Stimulated activated CD8-positive, alpha-beta memory T cell treated with anti-CD3 and anti-CD28 coated beads, Interleukin-2, amount 100 ng/mL, for 48 hours (primary cell): ENCODE measurements at regions not wholly inside any gene's neighbourhood (a gene's known extent, or its start where the extent isn't known, plus 50 kb on each side); places are given as distances from the start of the nearest gene placed in this dataset.

Experiments
- DNase-seq, 2 donors: peaks; one replicate each; pipeline ENCODE4 v3.0.0-alpha.2; 2020; ENCODE audit warnings: low read depth in 2 of 2

DNA sequence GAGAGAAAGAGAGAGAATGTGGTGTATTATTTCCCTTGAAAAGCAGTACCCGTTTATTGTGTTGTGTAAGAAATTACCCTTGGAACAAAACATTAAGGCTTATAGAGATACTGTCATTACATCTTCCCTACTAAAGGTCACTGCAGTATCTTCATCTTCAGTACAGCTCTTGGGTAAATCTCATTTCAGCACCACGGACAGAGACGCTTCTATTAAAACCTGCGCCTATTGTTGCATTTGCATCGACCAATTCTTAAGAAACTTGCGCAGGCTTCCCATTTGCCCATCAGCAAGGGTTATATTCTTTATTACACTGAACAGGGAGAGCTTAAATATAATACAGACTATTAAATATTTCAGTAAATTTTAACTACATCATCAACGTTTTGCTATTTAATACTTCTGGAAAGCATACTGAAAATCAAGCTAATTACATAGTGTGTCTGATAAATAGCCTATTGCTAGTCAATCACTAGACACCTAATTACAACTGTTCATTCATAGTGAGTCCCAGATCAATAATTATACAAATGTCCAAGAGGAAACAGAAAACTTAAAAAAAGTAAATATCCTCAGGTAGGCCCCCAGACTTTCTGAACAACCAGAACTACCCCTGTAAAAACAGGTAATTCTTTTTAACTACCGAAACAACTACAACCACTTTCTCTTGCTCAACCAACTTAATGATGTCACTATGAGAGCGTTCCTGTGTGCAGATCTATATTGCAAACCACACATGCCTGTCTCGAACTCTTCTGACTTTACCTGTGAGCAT, 350.6 kb downstream of the LIG4 start:
- DNase-seq = no peak

DNA sequence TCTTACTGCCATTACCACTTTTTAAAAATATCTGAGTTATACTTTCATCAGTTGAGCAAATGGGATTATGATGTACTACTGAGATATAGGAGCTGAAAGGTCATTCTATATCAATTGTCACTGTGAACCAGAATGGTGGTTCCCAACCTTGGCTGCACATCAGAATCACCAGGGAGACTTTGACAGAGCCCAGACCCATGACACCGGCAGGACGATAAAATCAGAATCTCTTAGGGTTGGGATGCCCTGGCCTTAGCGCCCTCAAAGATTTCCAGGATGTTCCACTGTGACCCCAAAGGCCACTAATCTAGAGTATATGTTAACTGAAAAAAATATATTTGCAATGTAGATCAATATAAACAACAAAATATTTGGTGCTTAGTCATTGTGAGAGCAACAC, 355.1 kb downstream of the LIG4 start:
- no peak for DNase-seq

DNA sequence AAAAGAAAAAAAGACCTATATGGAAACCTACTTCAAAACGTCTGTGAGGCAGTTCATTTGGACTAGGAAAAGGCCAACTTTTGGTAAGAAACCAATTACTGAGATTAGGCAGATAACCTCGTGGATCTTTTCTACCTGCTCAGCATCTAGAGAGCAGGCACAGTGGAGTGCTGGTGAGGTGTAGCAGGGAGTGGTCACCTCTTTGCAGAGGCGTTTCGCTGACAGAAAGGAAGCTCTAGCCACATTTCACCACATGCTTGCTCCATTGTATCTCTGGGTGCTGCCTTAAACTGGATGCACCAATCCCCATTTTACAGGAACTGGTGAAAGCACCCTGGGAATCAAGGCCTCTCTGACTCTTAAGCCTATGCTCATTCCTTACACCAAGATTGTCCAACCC, 360.5 kb downstream of the LIG4 start:
- no peak for DNase-seq

DNA sequence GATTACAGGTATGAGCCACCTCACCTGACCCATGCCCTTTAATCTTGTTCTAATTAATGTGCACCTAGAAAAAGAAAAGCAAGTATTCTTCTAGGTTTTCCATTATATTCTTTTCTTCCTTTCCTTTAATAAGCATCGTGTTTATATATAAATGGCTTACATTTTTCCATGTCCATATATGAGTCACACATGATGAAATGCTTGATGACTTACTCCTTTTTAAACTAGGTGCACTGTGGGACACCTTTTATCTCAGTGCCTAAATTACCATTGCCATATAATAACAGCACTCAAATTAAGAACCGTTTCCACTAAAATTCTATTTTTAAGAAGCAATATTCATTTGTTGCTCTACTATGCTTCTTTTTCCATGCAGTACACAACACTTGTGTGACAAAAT, 363.3 kb downstream of the LIG4 start:
- DNase-seq = no peak

DNA sequence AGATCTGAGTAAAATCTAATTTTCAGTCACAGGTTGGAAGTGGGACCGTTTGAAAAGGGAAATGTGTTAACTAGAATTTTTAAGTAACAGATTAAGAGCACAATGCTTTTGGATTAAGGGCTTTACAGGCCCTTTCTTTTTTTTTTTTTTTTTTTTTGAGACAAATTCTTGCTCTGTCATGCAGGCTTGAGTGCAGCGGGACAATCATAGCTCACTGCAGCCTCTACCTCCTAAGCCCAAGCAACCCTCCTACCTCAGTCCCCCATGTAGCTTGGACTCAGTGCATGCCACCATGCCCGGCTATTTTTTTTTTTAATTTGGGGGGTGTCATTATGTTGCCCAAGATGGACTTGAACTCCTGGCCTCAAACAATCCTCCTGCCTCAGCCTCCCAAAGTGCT, 363.7 kb downstream of the LIG4 start:
- no peak for DNase-seq

DNA sequence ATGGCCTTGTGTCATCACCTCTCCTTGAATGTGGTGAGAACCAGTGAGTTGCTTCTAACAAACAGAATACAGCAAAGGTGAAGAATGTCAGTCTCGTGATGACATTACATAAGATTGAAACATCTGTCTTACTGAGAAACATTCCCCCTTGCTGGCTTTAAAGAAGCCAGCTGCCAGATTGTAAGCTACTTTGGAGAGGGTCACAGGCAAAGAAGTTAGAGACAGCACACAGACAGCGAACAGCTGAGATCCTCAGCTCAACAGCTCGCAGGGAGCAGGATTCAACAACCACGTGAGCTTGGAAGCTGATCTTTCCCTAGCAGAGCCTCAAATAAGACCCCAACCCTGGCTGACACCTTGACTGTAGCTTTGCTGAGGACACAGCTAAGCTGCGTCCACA, 367.9 kb downstream of the LIG4 start:
- DNase-seq = no peak

DNA sequence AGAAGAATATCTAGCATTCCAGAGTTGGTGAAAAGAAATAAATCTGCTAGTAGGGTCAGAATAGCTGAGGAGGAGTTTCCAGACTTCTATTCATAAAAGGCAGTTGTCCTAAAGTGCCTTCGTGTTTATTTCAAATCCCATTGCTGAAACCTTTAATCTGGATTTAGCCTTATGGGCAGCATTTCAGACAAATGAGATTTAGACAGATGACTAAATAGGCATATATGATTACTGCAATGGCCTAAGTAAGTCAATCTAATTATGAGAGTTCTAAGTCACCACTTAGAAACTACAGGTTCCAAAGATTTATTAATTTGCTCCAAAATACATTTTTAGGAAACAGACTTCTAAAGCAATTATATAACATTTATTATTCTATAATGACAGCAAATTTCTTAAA, 368.7 kb downstream of the LIG4 start:
- no peak for DNase-seq

DNA sequence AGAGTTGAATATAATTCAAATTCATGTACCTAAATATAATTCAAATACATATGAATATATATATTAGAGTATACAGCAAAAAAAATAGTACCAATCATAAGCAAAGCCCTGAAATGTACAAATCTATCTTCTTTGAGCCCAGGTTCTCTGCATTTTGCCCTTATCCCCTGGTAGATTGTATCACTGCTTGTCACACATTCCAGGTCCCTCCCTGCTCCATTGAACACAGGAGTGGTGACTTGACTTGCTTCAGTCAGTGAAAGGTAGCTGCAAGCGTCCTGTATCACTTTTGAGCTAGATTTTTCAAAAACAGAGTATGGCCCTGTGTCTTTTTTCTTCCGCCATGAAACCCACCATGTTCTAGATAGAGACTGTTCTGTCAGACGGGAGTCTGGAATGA, 369.4 kb downstream of the LIG4 start:
- DNase-seq = no peak

DNA sequence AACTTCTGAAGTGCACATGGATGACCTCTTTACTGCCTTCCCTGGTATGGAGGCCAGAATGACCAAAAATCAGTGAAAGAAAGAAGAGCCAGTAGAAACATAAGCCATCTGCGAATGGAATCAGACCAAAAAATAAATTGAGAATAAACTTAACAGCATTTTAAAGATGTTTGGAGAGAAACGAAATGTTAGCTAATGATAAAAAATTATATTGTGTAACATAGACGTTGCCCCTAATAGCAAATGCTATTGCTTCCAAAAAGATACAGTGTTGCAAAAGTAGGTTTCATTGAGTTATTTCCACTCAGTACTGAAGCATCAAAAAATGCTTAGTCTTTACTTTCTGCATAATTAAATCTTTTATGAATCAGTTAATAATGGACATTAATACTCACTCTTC, 371.7 kb downstream of the LIG4 start:
- no peak for DNase-seq

DNA sequence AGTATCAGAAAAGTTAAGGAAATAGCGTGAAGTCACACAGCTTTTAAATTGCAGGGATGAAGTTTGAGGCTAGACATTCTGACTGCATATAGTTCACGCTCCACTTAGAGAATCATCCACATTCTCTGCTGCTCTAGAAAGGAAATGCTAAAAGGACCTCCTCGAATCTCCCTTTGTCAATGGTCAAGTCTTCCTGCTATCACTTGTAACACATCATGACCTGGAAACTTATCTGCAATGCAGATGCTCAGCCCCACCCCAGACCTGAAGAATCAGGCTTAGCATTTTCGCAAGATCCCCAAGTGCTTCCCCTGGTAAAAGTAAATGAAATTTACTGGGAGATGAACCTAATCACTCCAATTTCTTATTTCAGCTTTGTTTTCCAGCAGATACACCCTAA, 372.1 kb downstream of the LIG4 start:
- DNase-seq = no peak

DNA sequence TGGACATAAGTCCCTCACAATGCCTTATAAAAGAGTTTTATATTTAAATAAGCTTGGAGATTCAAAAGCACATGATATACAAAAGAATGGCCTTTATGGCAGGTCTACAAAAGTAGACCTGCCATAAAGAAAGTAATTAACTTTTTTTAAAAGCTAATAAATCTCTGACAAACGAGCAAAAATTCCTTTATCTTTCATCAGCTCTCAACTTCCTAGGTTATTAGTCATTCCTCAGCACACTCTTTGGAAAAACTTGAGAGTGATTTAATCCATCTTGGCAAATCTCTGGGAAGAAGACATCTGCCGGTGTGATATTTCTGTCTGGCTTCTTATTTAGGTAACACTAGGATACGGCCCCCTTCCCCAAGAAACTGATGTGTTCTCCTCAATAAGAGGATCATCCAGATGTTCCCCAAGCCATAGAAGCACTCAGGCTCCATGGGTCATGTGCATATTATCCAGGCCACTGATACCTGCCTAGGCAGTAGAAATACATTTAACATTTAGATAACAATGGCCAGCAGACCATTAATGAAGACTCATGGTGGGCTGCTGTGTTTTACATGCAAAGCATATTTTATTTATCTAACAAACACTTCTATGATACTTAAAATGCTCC, 372.7 kb downstream of the LIG4 start:
- no peak for DNase-seq

DNA sequence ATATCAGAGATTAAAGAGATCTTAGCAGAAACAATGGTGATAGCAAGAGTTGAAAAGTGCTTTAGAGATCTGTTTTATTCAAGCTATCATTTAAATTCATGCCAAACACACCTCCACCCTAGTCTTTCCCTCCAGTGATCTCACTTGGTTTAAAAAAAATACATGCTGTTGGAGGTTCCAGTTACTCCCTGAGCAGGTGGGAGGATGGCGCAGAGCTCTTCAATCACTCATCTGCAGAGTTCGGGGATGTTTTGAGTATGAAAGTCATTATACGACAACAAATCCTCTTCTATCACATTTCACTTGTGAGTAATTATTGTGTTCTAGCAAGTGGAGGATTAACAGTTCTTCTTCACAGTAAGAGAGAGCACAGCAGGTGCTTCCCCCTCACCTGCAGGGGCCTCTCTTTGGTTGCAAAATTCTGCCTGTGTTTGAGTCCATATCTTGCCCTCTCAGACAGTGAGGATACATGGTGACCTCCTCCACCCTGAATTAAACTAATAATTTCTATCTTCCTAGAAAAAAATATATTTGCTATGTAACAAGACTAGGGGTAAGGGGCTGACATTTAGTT, 376.7 kb downstream of the LIG4 start:
- DNase-seq = no peak

DNA sequence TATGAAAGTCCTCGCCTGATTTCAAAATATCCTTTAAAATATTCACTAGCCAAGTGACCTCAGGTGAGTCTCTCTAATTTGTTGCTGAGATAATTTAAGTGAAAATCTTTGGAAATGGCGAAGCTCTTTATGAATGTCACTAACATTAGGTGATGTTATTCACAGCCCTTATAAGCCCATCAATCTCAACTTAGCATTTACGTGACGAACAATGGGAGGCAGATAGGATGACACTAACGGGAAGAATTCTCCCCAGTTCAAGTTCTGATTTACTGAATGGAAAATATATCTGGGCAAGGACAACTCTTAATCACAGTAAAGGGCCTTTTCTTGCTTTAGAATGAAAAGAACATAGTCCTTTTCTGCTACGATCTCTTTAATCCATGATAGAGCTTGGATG, 378.7 kb downstream of the LIG4 start:
- no peak for DNase-seq

DNA sequence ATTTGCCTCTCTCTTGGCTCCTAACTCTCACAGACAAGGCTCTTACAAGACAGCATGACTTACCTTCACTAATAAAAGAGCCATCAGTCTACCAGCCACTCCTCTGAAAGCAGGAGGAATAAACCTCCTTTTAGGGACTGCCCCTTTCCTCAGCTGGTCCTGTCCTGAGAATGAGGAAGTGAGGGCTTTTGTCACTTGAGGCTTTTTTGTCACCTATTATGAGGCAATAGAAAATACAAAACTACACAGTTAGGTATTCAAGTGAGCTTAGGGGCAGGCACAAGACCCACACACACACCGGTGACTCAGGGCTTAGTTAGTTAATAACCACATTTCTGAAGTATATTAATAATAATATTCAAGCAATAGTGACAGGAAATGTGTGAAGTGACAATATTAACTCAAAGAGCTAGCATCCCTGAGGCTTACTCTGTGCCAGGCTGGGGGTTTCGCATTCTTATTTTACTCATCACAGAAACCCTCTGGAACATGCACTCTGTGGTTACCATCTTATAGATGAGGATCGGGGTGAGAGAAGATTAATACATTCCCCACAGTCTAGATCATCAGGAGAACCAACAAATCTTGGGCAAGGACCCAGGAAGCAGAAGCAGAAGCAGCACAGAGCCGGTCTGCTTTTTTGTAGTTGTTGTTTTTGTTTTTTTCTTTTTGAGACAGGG, 379.9 kb downstream of the LIG4 start:
- DNase-seq = no peak

DNA sequence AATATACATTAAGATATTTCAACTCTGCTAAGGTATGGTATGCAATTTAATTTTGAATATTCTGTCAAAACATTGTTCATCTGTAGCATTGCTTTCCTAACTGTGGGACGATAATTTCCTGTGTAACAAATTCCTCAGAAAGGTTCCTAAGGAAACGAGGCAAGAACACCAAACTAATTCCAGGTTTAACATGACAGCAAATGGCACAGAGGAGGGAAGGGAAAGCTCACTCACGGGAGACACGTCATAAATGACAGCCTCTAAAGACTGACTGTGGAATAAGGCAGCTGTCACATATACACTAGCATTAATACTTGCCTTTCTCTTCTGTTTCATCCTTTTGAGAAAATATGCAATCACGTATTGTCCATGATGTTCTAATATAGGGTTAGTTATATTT, 380.6 kb downstream of the LIG4 start:
- DNase-seq = no peak

DNA sequence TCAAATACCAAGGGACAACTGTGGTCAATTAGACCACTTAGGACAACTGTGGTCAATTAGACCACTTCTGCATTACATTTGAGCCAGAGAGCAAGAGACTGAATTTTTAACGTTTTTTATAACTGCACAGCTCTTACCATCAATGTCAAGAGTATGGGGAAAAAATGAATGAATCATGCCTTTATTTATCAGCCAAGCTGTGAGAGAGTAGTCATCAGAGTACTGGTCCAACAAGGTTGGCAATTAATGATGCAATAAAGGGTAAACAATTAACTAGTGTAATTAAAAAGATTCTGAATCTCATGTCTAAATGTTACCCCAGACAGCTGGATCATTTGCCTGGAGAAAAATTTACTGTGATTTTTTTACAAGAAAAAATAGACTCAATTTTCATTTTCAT, 381.1 kb downstream of the LIG4 start:
- DNase-seq = no peak

DNA sequence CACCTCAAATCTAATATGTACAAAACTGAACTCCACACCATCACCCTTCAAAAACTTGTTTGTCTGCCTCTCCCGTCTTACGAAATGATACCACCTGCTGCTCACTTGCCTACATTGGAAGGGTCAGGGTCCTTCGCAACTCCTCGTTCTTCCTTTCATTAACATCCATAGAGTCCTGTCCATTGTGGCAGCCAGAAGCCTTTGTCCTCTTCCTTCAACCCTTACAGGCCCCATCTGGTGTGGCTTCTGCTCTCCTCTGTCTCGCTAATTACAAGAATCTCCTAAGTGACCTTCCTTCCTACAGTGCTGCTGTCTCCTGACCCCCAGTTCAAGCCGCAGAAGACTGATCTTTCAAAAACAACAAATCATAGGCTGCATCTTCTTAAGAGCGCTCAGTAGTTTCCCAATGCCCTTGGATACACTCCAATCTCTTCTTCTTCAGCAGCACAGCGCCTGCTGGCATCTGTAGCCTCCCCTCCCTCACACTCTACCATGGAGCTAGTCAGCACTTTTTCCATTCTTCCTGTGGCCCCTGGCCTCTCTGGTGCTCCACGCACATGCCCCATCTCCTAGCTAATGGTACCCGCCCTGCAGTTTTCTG, 382.7 kb downstream of the LIG4 start:
- no peak for DNase-seq

DNA sequence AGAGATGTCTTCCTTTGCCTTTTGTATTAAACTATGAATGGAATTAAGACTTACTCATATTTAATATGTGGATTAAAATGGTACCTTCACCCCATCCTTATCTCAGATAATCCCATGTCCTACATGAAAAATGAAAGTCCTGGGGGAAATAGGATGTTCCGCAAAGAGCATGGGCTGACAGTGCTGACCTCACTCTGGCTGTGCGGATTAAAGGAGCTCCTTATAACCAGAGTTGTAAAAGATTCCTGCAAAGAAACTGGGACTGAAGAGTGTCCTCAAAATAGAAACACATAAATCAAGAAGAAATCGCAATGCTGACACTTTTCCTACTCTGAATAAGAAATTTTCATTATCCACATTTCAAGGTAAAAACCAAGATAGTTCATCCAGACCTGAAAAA, 384.5 kb downstream of the LIG4 start:
- DNase-seq = no peak

DNA sequence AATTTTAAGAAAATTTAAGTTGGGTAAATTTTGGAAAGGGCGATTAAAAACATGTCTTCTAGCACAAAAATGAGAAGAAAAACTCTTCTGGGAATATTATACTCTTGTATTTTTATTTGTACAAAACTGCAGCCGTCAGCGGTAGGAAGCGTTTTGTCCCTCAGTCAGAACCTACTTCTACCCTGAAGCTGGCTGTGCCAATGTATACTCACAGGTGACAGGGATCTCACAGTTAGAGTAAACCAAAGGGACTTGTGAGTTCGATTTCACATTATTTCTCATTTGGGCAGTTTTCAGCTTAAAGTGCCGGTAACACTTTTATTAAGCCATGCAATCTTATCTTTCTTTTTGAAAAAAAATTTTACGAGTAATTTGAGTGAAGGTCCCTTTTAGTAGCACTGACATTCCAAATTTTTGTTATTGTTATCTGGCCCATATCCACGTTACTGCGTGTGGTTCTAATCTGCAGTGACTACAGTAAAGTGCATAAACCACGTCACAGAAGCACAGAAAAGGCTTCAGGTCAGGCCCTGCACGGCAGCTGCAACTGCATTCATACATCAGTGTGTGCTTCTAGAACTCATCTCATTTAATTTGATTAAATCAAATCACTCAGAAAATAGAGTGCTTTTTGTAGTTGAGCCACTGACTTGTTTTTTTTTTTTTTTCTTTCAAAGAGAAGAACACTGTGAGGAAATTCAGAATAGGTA, 387.3 kb downstream of the LIG4 start:
- no peak for DNase-seq

DNA sequence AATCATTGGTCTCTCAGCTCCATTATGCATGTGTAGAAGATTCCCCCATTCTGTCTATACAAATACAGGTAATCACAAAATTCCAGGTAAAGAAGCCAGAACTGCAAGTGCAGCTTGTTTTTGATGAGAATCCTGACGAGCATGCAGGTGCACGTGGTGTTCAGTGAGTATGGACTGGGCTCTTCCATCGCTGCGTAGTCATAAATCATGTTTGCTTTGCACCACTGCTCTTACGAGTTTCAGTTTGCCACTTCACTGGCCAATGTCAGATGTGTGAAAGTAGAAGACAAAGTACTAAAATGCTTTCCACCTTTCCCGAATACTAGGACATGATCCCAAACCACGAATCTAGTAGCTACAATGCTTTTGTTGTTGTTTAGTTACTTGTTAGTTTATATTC, 390.7 kb downstream of the LIG4 start:
- no peak for DNase-seq

DNA sequence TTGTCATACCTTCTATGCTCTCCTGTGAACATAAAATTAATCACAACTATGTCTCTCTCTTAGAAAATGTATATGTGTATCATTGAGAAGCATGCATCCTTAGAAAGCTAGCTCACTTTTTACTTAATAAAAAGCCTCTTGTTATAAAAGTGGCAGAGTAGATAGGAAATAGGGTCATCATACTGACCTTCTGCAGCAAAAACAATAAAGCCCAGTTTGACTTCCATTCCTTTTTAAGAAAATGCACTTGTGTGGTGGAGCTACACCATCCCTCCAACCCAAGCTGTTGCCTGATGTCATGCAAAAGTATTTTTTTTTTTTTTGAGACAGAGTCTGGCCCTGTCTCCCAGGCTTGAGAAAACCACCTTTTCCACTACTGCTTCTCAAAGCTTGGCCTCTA, 393.3 kb downstream of the LIG4 start:
- no peak for DNase-seq

DNA sequence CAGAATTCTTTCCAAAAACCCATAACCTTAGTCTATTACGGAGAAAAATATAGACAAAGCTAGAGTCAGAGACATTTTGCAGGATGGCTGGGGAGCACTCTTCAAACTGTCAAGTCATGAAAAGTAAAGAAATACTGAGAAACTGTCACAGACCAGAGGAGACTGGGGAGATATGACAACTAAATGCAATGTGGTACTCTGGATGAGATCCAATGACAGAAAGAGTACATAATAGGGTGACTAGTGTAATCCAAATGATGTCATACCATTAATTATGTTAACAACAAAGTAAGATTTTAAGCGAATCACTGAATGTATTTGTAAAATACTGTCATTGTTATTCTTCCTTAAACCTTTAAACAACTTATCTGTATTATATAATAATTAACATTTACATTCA, 393.8 kb downstream of the LIG4 start:
- no peak for DNase-seq
